ENCODE measurements at regions not wholly inside any gene's neighbourhood (a gene's known extent, or its start where the extent isn't known, plus 50 kb on each side); places are given as distances from the start of the nearest gene placed in this dataset.

DNA sequence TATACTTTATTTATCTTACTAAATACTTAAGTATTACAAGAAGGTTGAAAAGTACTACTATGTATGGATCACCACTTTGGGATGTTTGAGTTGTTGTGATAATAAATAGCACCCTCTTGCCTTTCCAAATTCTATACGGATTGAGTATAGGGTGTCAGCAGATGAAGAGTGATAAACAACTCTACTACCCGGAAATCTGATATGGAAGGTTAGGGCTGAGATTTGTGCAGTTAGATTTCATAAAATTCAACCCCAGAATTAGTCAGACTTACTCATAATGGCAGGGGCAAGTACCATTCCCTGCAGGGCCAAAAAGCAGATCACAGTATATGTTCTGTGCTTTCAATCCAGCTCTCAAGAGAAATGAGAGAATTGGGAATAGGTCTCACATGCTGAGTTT, 1008.9 kb upstream of the PCDH7 start:
- no peak overlapping the region for H3K27ac ChIP-seq
- peaks cover 0 to 5% (median 0%) of the 10 kb centered on the region in 3 donors for H3K9me3 ChIP-seq
- WGBS, 2 donors (ENCODE audit: low coverage in 1 of 2) = 48 to 70% methylated on average over 2 of the region's 2 CpGs
- ATAC-seq = no peak
- H3K27me3 ChIP-seq = no peaks in the 10 kb centered on the region
- no peaks in the 10 kb centered on the region for H3K4me1 ChIP-seq
- H3K4me3 ChIP-seq = no peak overlapping the region
- H3K36me3 ChIP-seq = no peaks in the 10 kb centered on the region
- TF ChIP-seq EP300 (IDR thresholded peaks at IDR 0.05) = no peak
- no peak for TF ChIP-seq POLR2AphosphoS5 (IDR thresholded peaks at IDR 0.05)
- no peak for TF ChIP-seq POLR2A (IDR thresholded peaks at IDR 0.05)
- TF ChIP-seq, protein P1, sequence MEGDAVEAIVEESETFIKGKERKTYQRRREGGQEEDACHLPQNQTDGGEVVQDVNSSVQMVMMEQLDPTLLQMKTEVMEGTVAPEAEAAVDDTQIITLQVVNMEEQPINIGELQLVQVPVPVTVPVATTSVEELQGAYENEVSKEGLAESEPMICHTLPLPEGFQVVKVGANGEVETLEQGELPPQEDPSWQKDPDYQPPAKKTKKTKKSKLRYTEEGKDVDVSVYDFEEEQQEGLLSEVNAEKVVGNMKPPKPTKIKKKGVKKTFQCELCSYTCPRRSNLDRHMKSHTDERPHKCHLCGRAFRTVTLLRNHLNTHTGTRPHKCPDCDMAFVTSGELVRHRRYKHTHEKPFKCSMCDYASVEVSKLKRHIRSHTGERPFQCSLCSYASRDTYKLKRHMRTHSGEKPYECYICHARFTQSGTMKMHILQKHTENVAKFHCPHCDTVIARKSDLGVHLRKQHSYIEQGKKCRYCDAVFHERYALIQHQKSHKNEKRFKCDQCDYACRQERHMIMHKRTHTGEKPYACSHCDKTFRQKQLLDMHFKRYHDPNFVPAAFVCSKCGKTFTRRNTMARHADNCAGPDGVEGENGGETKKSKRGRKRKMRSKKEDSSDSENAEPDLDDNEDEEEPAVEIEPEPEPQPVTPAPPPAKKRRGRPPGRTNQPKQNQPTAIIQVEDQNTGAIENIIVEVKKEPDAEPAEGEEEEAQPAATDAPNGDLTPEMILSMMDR (IDR thresholded peaks at IDR 0.05) = no peak

DNA sequence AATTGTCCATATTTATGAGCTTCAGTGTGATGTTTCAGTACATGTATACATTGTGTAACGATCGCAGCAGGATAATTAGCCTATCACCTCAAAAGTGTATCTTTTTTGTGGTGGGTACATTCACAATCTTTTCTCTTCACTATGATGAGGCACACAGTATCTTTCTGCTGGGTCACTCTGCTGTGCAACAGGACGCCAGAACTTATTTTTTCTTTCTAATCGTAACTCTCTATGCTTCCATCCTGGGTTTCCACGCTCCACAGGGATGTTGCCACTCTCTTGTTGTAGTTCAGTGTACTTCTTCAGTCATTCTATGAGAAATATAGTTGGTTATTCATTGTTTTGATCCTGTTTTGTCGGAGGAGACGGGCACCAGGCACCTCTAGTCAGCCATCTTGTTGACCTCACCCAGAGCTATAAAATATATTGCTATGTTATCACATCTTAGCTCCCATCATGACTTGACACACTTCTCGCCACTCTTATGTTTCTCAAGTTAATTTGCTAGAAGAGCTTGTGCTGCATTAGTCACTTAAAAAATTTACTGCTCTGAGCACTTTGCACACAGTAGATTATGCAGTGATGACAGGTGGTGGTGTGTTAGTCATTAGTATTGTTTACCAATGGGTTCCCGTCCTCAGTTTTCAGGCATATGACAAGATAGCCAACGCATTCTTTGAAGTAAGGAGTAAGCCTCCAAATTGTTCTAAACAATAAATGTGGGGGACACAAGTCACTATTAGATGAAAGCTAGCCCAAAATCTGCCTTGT, 1002.7 kb upstream of the PCDH7 start:
- no peaks in the 10 kb centered on the region for H3K9me3 ChIP-seq
- 89 to 90% methylated on average over 9 to 10 of the region's 10 CpGs for WGBS, 2 donors (ENCODE audit: low coverage in 1 of 2)
- H3K4me3 ChIP-seq = no peak overlapping the region
- H3K27me3 ChIP-seq = no peaks in the 10 kb centered on the region
- ATAC-seq = no peak
- no peaks in the 10 kb centered on the region for H3K4me1 ChIP-seq
- H3K36me3 ChIP-seq = no peaks in the 10 kb centered on the region
- TF ChIP-seq EP300 (IDR thresholded peaks at IDR 0.05) = no peak
- no peak for TF ChIP-seq POLR2AphosphoS5 (IDR thresholded peaks at IDR 0.05)
- no peak for TF ChIP-seq POLR2A (IDR thresholded peaks at IDR 0.05)
- TF ChIP-seq, protein P1 (IDR thresholded peaks at IDR 0.05) = no peak
- no peak overlapping the region for H3K27ac ChIP-seq

DNA sequence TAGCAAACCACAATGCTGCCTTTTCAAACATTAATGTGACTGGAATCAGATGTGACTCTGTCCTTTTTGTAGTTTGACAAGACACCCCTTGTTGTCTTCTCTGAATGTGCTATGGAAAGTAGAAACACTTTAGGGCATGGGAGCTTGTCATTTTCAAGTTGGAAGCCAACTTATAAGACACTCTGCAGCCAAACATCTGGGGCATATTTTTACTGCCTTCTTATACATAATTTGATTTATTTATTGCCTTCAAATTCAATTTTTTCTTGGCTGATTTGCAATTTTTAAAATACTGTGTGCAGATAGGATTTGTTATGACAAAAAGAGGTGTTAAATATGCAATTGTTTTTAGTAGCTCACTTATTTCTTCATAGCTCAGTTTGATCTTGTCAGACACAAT, 1002.0 kb upstream of the PCDH7 start:
- Histone ChIP-seq H3K9me3 (no peaks in the 10 kb centered on the region), H3K27ac (no peak overlapping the region), H3K27me3 (no peaks in the 10 kb centered on the region), H3K36me3 (no peaks in the 10 kb centered on the region), H3K4me3 (no peak overlapping the region), H3K4me1 (no peaks in the 10 kb centered on the region)
- no peak for ATAC-seq
- TF ChIP-seq, protein P1 (IDR thresholded peaks at IDR 0.05) = no peak
- no peak for TF ChIP-seq EP300 (IDR thresholded peaks at IDR 0.05)
- TF ChIP-seq POLR2AphosphoS5 (IDR thresholded peaks at IDR 0.05) = no peak
- TF ChIP-seq POLR2A (IDR thresholded peaks at IDR 0.05) = no peak

DNA sequence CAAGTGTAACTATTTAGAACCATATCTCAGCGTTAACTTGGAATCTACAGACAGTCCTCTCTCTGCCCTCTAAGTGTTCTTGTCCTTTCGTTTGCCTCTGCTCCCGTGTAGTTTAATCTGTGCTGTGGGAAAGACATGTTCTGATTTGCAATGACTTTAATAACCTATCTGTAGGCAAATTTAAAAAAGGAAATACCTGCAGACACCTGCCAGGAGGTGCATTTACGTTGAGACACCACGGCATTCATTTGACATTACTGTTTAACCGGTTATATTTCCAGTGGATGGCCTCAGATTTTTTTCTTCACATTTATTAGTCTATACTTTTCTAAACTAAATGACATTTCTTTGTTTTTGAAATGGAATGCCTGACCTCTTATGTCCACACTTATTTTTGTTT, 997.9 kb upstream of the PCDH7 start:
- H3K27ac ChIP-seq = no peak overlapping the region

More for the DNA sequence above, 997.9 kb upstream of the PCDH7 start:
- no peak for ATAC-seq
- WGBS, 2 donors (ENCODE audit: low coverage in 1 of 2) = 79 to 97% methylated on average over 6 of the region's 6 CpGs
- Histone ChIP-seq H3K4me3 (no peak overlapping the region), H3K36me3 (no peaks in the 10 kb centered on the region), H3K9me3 (no peaks in the 10 kb centered on the region), H3K27me3 (no peaks in the 10 kb centered on the region), H3K4me1 (no peaks in the 10 kb centered on the region)
- TF ChIP-seq POLR2AphosphoS5 (IDR thresholded peaks at IDR 0.05) (no peak), POLR2A (IDR thresholded peaks at IDR 0.05) (no peak), EP300 (IDR thresholded peaks at IDR 0.05) (no peak)
- TF ChIP-seq, protein P1 (IDR thresholded peaks at IDR 0.05) = no peak
